HepG2 (cell line): ENCODE measurements at regions not wholly inside any gene's neighbourhood (a gene's known extent, or its start where the extent isn't known, plus 50 kb on each side); places are given as distances from the start of the nearest gene placed in this dataset.

ENCODE experiments used
- ATAC-seq: fragments of 200-7000 bp; cut with Tn5 transposase; 3 replicates; pipeline ENCODE4 v1.9.1; 2020; ENCODE audit warnings: mild to moderate bottlenecking, moderate library complexity
- BruUV-seq: library from RNA; stranded (reverse); fragments of 400-500 nt; replicated peaks from 2 replicates; lab custom pipeline; 2021; lab: Mats Ljungman, UMichigan
- CTCF ChIA-PET: fragments of 300-600 bp; formaldehyde crosslinking; extraction: SDS; loops from one replicate; lab custom pipeline; 2021; ENCODE audit warnings: low total read pairs, inconsistent platforms, low intra/inter-chr PET ratio; lab: Yijun Ruan, JAX
- POLR2A ChIA-PET: fragments of 350-600 bp; sonication (Branson Sonifier 250); formaldehyde crosslinking; loops from one replicate; lab custom pipeline; 2020; ENCODE audit warnings: antibody characterized with exemption, inconsistent platforms; lab: Yijun Ruan, JAX
- DNase-seq: peaks from one replicate; pipeline ENCODE4 v3.0.0-alpha.2; 2015; ENCODE audit warnings: low spot score
- FAIRE-seq: peaks from 3 replicates; lab custom pipeline; 2011; peaks lifted over from hg19 to GRCh38; lab: Jason Lieb, UNC
- H2AFZ ChIP-seq: one replicate; pipeline ENCODE4 v1.6.1; 2011; ENCODE audit warnings: low read length, inconsistent platforms
- H3K27ac ChIP-seq: fragments of 300-600 bp; 3 replicates; pipeline ENCODE4 v1.8.0; 2011; ENCODE audit warnings: mixed run types, mild to moderate bottlenecking, mixed read lengths, low read length, inconsistent platforms; ENCODE audit not compliant: insufficient read depth; ENCODE audit errors: extremely low read length
- H3K27me3 ChIP-seq, 2 experiments: fragments of 200-600 bp in 1 of 2; 2 replicates in 1 of 2; 3 replicates in 1 of 2; pipeline versions ENCODE4 v1.6.0 to v1.8.0; 2011; ENCODE audit warnings: low read length in 2 of 2, mild to moderate bottlenecking in 2 of 2, moderate library complexity in 2 of 2, inconsistent platforms in 1 of 2; ENCODE audit not compliant: insufficient read depth in 2 of 2, control insufficient read depth in 1 of 2
- H3K36me3 ChIP-seq, 2 experiments: fragments of 200-600 bp in 1 of 2; replicated peaks in 1 of 2; 2 replicates in 1 of 2; 3 replicates in 1 of 2; pipeline versions ENCODE4 v1.5.1 to v1.8.0; 2011; ENCODE audit warnings: low read length in 2 of 2, inconsistent platforms in 1 of 2; ENCODE audit not compliant: insufficient read depth in 2 of 2, control insufficient read depth in 1 of 2
- H3K4me1 ChIP-seq: 2 replicates; pipeline ENCODE4 v1.5.1; 2012; ENCODE audit warnings: low read length, inconsistent platforms; ENCODE audit not compliant: insufficient read depth
- H3K4me2 ChIP-seq: 2 replicates; pipeline ENCODE4 v1.6.0; 2011; ENCODE audit warnings: low read depth, low read length, inconsistent platforms
- H3K4me3 ChIP-seq, 3 experiments: fragments of 200-600 bp in 1 of 3; sonication (generic), shearing (Covaris generic) in 1 of 3; replicated peaks in 1 of 3; 2 replicates each; pipeline ENCODE4 v1.5.1; 2011 to 2016; ENCODE audit warnings: low read length in 3 of 3, inconsistent platforms in 2 of 3, low read depth in 2 of 3, mild to moderate bottlenecking in 2 of 3, control low read depth in 1 of 3, mixed read lengths in 1 of 3; ENCODE audit not compliant: insufficient read depth in 1 of 3
- H3K79me2 ChIP-seq: one replicate; pipeline ENCODE4 v1.6.1; 2011; ENCODE audit warnings: low read length, inconsistent platforms; ENCODE audit not compliant: insufficient read depth
- H3K9ac ChIP-seq: 2 replicates; pipeline ENCODE4 v1.6.0; 2011; ENCODE audit warnings: mild to moderate bottlenecking, low read depth, low read length, inconsistent platforms; ENCODE audit not compliant: insufficient read depth
- H3K9me3 ChIP-seq: 2 replicates; pipeline ENCODE4 v1.5.1; 2012; ENCODE audit warnings: mild to moderate bottlenecking, low read length
- H4K20me1 ChIP-seq: 2 replicates; pipeline ENCODE4 v1.6.0; 2011; ENCODE audit warnings: inconsistent platforms, mild to moderate bottlenecking, low read length, moderate library complexity; ENCODE audit not compliant: insufficient read depth
- CBX1 ChIP-seq: IDR thresholded peaks from one replicate; pipeline ENCODE4 v1.6.1; 2016; ENCODE audit warnings: antibody characterized with exemption, low read depth
- ELF1 ChIP-seq: sonication (generic); formaldehyde crosslinking; IDR thresholded peaks from 2 replicates; pipeline ENCODE4 v1.4.0; 2020; ENCODE audit warnings: missing genetic modification reagents
- ELF3 ChIP-seq: IDR thresholded peaks from 2 replicates; pipeline ENCODE4 v1.6.1; 2016; ENCODE audit warnings: missing genetic modification reagents, missing compliant biosample characterization
- FOXM1 ChIP-seq: sonication (generic); formaldehyde crosslinking; IDR thresholded peaks from 2 replicates; pipeline ENCODE4 v1.5.0; 2020; ENCODE audit warnings: missing genetic modification reagents
- HMGA1 ChIP-seq: sonication (generic); formaldehyde crosslinking; conservative IDR thresholded peaks from 2 replicates; pipeline ENCODE4 v1.4.0; 2020; ENCODE audit warnings: missing genetic modification reagents
- NFYC ChIP-seq: IDR thresholded peaks from 2 replicates; pipeline ENCODE4 v1.6.1; 2016; ENCODE audit warnings: missing genetic modification reagents, missing compliant biosample characterization
- ZNF382 ChIP-seq: sonication (generic); formaldehyde crosslinking; IDR thresholded peaks from 2 replicates; pipeline ENCODE4 v1.5.0; 2020; ENCODE audit warnings: missing genetic modification reagents, mild to moderate bottlenecking, borderline replicate concordance
- ZNF530 ChIP-seq: sonication (generic); formaldehyde crosslinking; IDR thresholded peaks from 2 replicates; pipeline ENCODE4 v1.5.0; 2020; ENCODE audit warnings: low read depth, mild to moderate bottlenecking, missing genetic modification reagents
- ZNF788 ChIP-seq: sonication (generic); formaldehyde crosslinking; IDR thresholded peaks from 2 replicates; pipeline ENCODE4 v1.5.0; 2020; ENCODE audit warnings: mild to moderate bottlenecking, missing genetic modification reagents, borderline replicate concordance
- ZZZ3 ChIP-seq: sonication (generic); formaldehyde crosslinking; IDR thresholded peaks from 2 replicates; pipeline ENCODE4 v1.4.0; 2020; ENCODE audit warnings: missing genetic modification reagents, mild to moderate bottlenecking, borderline replicate concordance
- WGBS: methylation state at CpG from one replicate; pipeline ENCODE4 v1.1.6; 2017; ENCODE audit warnings: low lambda C conversion rate; 5-methylcytosine and 5-hydroxymethylcytosine counted together
- in situ Hi-C: cut with HindIII; loops from 2 replicates; pipeline ENCODE4 v1.10.0; 2017; ENCODE audit warnings: low pct_unique_long_range_greater_than_20kb; ENCODE audit not compliant: extremely low pct_ligation_motif_present
- intact Hi-C: fragments of 100-400 bp; cut with micrococcal nuclease; formaldehyde crosslinking; loops from one replicate; pipeline ENCODE4 v1.10.0; 2022; ENCODE audit not compliant: unreplicated experiment
- TF ChIP-seq, protein P1 (sequence below): IDR thresholded peaks from 2 replicates; pipeline ENCODE4 v1.6.1; 2018; ENCODE audit warnings: missing genetic modification reagents, mild to moderate bottlenecking, missing compliant biosample characterization
- TF ChIP-seq, protein P2 (sequence below): sonication (generic); formaldehyde crosslinking; IDR thresholded peaks from 2 replicates; pipeline ENCODE4 v1.4.0; 2020; ENCODE audit warnings: mild to moderate bottlenecking, missing genetic modification reagents
- TF ChIP-seq, protein P3 (sequence below): sonication (generic); formaldehyde crosslinking; IDR thresholded peaks from 2 replicates; pipeline ENCODE4 v1.4.0; 2020; ENCODE audit warnings: missing genetic modification reagents
- TF ChIP-seq, protein P4 (sequence below): sonication (generic); formaldehyde crosslinking; IDR thresholded peaks from 2 replicates; pipeline ENCODE4 v1.5.0; 2020; ENCODE audit warnings: missing genetic modification reagents

DNA sequence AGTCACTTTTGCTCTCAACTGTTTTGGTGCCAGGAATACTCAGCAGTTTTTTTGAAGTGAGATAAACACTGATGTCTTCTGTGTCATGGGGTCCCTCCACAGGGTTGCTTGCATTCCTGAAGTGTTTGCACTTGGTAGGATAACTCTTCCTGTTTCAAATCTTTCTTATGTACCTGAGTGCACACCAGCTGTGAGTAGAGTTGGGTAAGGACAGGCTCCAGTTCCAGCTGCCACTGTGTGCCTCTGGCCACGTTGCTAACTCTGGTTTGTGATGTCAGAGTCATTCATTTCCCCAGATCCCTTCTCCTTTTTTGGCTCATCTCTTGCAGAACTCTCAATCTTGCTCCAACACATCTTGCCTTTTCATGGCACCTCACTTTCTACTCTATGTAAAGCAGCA lies 356.3 kb upstream of the B3GALT2 start:
- WGBS, result 0% methylated on average over 1 of the region's 1 CpG
- intact Hi-C loops (no loop called here), in situ Hi-C loops (no loop called here)
- no peaks in the 10 kb centered on the region for H3K27me3 ChIP-seq
- H3K4me3 ChIP-seq, result no peak overlapping the region
- peak; percentile 3 for DNase-seq
- no peak overlapping the region for H3K27ac ChIP-seq
- no peaks in the 10 kb centered on the region for H3K36me3 ChIP-seq
- H3K9ac ChIP-seq, result no peak overlapping the region
- no peak for FAIRE-seq
- H3K4me2 ChIP-seq, result no peak overlapping the region
- H3K79me2 ChIP-seq, result no peaks in the 10 kb centered on the region
- H4K20me1 ChIP-seq, result no peaks in the 10 kb centered on the region
- H2AFZ ChIP-seq, result no peak overlapping the region
- TF ChIP-seq, protein P1, sequence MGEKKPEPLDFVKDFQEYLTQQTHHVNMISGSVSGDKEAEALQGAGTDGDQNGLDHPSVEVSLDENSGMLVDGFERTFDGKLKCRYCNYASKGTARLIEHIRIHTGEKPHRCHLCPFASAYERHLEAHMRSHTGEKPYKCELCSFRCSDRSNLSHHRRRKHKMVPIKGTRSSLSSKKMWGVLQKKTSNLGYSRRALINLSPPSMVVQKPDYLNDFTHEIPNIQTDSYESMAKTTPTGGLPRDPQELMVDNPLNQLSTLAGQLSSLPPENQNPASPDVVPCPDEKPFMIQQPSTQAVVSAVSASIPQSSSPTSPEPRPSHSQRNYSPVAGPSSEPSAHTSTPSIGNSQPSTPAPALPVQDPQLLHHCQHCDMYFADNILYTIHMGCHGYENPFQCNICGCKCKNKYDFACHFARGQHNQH, result no peak
- CTCF ChIA-PET, result no interaction called here
- no TSS peak for BruUV-seq
- ATAC-seq, result no peak
- POLR2A ChIA-PET, result no interaction called here
- H3K9me3 ChIP-seq, result no peaks in the 10 kb centered on the region
- H3K4me1 ChIP-seq, result no peaks in the 10 kb centered on the region

DNA sequence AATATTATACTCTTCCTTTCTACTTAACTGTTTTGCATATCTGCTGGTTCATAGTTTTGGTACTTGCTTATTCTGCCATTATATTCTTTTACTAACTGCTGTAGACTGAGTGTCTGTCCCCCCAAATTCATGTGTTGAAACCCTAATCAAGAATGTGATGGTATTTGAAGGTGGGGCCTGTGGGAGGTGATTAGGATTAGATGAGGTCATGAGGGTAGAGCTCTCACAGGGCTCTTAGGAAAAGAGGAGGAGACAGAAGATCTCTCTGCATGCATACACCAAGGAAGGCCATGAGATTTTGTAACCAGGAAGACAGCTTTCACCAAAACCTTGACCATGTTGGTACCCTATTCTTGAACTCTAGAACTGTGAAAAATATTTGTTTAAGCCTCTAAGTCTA lies 354.1 kb upstream of the B3GALT2 start:
- no peak overlapping the region for H3K27ac ChIP-seq
- H3K36me3 ChIP-seq, result no peaks in the 10 kb centered on the region
- ATAC-seq, result no peak
- no peaks in the 10 kb centered on the region for H3K27me3 ChIP-seq
- intact Hi-C loops (no loop called here), in situ Hi-C loops (no loop called here)
- ChIA-PET POLR2A (no interaction called here), CTCF (no interaction called here)
- no peaks in the 10 kb centered on the region for H3K9me3 ChIP-seq
- no peaks in the 10 kb centered on the region for H3K79me2 ChIP-seq
- H2AFZ ChIP-seq, result no peak overlapping the region
- H3K9ac ChIP-seq, result no peak overlapping the region
- no peak for DNase-seq
- H3K4me1 ChIP-seq, result no peaks in the 10 kb centered on the region
- FAIRE-seq, result no peak
- no peaks in the 10 kb centered on the region for H4K20me1 ChIP-seq
- no peak overlapping the region for H3K4me2 ChIP-seq
- BruUV-seq, result no TSS peak
- H3K4me3 ChIP-seq, result no peak overlapping the region
- TF ChIP-seq NFYC (CRISPR knock-in tag), result no peak
- no peak for TF ChIP-seq ELF3 (CRISPR knock-in tag)
- no peak for TF ChIP-seq ZZZ3
- TF ChIP-seq, protein P2, sequence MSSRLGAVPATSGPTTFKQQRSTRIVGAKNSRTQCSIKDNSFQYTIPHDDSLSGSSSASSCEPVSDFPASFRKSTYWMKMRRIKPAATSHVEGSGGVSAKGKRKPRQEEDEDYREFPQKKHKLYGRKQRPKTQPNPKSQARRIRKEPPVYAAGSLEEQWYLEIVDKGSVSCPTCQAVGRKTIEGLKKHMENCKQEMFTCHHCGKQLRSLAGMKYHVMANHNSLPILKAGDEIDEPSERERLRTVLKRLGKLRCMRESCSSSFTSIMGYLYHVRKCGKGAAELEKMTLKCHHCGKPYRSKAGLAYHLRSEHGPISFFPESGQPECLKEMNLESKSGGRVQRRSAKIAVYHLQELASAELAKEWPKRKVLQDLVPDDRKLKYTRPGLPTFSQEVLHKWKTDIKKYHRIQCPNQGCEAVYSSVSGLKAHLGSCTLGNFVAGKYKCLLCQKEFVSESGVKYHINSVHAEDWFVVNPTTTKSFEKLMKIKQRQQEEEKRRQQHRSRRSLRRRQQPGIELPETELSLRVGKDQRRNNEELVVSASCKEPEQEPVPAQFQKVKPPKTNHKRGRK (CRISPR knock-in tag), result no peak
- TF ChIP-seq, protein P3, sequence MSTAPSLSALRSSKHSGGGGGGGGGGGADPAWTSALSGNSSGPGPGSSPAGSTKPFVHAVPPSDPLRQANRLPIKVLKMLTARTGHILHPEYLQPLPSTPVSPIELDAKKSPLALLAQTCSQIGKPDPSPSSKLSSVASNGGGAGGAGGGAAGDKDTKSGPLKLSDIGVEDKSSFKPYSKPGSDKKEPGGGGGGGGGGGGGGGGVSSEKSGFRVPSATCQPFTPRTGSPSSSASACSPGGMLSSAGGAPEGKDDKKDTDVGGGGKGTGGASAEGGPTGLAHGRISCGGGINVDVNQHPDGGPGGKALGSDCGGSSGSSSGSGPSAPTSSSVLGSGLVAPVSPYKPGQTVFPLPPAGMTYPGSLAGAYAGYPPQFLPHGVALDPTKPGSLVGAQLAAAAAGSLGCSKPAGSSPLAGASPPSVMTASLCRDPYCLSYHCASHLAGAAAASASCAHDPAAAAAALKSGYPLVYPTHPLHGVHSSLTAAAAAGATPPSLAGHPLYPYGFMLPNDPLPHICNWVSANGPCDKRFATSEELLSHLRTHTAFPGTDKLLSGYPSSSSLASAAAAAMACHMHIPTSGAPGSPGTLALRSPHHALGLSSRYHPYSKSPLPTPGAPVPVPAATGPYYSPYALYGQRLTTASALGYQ, result no peak
- TF ChIP-seq, protein P4, sequence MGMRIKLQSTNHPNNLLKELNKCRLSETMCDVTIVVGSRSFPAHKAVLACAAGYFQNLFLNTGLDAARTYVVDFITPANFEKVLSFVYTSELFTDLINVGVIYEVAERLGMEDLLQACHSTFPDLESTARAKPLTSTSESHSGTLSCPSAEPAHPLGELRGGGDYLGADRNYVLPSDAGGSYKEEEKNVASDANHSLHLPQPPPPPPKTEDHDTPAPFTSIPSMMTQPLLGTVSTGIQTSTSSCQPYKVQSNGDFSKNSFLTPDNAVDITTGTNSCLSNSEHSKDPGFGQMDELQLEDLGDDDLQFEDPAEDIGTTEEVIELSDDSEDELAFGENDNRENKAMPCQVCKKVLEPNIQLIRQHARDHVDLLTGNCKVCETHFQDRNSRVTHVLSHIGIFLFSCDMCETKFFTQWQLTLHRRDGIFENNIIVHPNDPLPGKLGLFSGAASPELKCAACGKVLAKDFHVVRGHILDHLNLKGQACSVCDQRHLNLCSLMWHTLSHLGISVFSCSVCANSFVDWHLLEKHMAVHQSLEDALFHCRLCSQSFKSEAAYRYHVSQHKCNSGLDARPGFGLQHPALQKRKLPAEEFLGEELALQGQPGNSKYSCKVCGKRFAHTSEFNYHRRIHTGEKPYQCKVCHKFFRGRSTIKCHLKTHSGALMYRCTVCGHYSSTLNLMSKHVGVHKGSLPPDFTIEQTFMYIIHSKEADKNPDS (CRISPR knock-in tag), result no peak
- TF ChIP-seq ELF1, result no peak
- TF ChIP-seq ZNF530 (CRISPR knock-in tag), result no peak
- no peak for TF ChIP-seq ZNF788
- TF ChIP-seq FOXM1 (CRISPR knock-in tag), result no peak
- no peak for TF ChIP-seq HMGA1 (CRISPR knock-in tag)
- no peak for TF ChIP-seq ZNF382 (CRISPR knock-in tag)
- no peak for TF ChIP-seq CBX1
